HG03039 (cell line): ENCODE measurements at regions not wholly inside any gene's neighbourhood (a gene's known extent, or its start where the extent isn't known, plus 50 kb on each side); places are given as distances from the start of the nearest gene placed in this dataset.
"Not testable (repeated sequence)": the region's sequence is repeated elsewhere in the genome, so short reads cannot be mapped to it uniquely, and the experiment has no call there.

ENCODE experiments used
- ATAC-seq: cut with Tn5 transposase; IDR thresholded peaks from one replicate; pipeline ENCODE4 v1.9.1; 2021; ENCODE audit warnings: mild to moderate bottlenecking, moderate library complexity; ENCODE audit not compliant: unreplicated experiment

GRCh38 chr7:81374641-81375040, 395.2 kb downstream of the HGF start:
- ATAC-seq = not testable (repeated sequence)

DNA sequence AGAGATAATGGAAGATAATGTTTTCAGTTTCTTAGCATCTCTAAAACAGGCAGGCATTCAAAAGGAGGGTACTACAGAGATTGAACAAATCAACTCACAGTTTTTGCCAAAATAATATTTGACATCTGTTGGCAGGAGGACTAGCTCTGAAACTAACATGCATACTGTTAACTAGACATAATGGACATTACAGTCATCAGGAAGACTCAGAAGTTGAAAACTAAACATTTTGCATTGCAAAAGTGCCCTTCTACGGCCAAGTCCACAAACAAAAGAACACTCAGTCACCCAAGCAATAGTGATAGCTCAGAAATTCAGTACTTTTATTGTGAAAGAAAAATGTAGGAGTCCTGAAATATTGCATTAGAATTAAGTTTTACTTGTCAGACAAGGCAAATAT, 399.0 kb downstream of the HGF start:
- no peak for ATAC-seq

DNA sequence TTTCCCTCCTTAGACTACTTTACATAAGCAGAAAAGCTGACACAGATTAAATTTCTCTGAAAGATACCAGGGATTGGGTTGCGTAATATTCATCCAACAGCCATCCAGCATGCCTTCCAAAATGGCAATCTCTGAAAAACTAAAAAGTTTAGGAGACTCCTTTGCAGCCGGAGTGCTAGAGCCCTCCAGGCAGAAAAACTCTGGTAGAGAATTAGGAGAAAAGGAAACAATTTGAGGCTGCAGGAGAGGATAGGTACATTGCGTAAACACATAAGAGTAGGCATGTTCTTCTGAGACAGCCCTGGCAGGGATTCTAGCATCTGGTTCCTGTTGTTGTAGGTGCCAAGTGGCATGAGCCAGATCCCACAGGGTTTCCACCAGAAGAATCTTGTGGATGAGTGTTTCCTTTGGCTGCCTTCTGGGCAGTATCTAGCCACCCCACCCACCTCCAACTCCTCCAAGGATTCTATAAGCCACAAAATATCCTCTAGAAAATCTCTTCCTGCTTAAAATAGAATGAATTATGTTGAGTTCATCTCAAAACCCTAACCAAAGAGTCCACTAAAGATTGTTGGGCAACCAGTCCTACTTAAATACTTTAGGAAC, 402.4 kb downstream of the HGF start:
- ATAC-seq = no peak

DNA sequence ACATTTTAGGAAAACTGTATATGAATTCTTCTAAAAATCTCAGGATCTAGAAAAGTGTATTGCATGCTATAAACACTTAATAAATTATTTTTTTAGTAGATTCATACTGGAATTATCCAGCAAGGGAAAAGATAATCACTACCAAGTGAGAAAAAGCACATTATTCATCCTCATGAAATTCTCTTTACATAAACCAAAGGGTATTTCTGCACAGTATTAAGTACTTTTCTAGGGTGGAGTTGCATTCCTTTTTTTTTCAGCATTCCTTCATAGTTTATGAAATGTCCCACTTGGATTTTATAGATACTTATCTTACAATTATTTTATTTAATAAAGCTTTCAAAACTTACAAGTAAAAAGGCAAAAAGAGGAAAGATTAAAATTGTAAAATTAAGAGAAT, 403.3 kb downstream of the HGF start:
- no peak for ATAC-seq

DNA sequence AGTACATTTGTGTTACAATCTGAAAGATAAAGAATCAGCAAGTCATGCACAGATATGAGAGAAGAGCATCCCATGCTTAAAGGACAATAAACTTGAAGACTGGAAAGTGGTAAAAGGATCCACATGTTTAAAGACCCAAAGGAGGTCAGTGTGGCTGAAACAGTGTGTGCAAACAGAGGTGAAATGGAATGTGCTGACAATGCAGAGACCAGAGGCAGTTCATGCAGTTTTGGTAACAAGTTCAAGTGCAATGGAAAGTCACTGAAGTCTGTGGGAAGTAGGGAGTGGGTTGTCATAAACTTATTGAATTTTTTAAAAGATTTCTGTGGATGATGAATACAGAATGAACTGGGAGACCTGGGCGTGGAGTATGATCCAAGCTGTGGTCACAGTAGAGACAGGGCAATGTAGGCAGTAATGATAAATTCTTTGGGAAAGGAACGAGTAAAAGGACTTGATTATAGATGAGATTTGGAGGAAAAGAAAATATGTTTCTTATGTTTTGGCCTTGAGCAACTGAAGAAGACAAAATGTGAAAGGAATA, 408.0 kb downstream of the HGF start:
- no peak for ATAC-seq

DNA sequence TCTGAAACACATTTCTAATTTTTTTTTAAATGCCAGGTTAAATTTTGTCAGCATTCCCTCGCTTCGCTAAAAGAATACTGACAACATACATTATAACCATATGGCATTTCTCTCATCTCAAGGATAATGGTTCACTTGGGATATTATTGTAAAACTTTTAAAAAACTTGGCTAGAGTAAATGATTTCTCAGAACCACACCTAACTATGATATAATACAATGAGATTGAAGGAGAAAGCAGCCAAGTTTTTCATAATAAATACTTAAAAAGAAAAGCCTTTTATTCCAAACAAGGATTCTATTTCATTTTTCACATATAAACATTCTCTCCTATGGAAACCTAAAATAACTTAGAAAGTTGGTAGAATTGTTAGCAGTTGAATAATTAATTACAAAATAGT, 413.9 kb downstream of the HGF start:
- ATAC-seq = no peak

- ATAC-seq = no peak
Measured at GRCh38 chr7:81349044-81349443, 420.8 kb downstream of the HGF start.

- no peak for ATAC-seq
Measured at GRCh38 chr7:81339946-81340345, 421.1 kb upstream of the SEMA3C start.

- ATAC-seq = no peak
Measured at GRCh38 chr7:81333536-81333935, 414.7 kb upstream of the SEMA3C start.

DNA sequence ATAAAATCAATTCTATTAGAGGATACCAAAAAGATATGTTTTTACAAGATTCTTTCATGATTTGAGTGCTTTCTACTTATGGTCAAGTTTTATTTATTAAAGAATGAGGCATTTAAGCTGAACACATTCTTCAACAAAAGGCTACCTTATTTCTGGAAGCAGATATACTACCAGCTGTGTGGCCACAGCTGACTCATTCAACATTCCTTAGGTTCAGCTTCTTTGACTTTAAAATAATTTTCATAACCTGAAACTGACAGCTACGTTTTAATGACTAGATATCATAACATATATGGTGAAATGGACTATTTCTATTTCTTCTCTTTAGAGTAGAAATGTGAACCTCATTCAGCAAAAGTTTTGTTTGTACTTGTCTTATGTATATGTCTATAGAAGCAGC, 414.2 kb upstream of the SEMA3C start:
- ATAC-seq = no peak

- no peak for ATAC-seq
Measured at GRCh38 chr7:81331061-81332018, 412.5 kb upstream of the SEMA3C start.

DNA sequence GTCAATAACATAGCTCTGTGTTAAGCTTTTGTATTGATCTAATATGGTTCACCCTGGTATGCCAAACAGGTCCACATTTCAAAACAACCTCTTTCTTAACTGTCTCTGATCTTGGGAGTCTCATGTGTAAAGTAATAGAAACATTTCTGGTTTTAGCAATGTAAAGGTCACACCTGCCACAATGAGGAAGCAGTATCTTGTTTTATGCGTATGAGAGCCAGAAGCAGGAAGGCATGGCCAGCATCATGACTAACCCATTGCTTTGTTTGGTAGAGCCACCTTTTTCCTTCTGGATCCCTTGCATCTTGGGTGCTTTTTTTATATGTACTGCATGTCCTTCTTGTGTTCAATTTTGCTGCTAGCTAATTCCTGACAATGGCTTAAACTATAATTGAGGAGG, 411.3 kb upstream of the SEMA3C start:
- no peak for ATAC-seq

GRCh38 chr7:81327468-81328266, 408.8 kb upstream of the SEMA3C start:
- no peak for ATAC-seq

DNA sequence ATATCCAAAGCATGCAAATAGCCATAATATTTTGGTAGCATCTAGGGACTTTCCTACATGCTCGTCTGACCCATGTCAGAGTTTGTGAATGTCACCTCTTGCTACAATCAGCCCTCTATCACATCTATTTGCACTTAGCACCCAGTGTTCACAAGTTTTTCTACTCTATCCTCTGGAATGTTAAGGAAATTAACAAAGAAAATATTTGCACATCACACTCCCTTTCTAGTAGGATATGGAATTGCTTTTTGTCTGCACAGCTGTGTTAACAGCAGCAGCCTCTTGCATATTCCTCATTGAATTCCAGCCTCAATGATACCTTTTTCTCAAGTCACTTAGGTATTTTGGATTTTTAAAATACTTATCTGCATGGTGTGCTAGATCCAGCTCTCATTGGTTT, 403.1 kb upstream of the SEMA3C start:
- no peak for ATAC-seq

- no peak for ATAC-seq
Measured at GRCh38 chr7:81317741-81318140, 398.9 kb upstream of the SEMA3C start.

DNA sequence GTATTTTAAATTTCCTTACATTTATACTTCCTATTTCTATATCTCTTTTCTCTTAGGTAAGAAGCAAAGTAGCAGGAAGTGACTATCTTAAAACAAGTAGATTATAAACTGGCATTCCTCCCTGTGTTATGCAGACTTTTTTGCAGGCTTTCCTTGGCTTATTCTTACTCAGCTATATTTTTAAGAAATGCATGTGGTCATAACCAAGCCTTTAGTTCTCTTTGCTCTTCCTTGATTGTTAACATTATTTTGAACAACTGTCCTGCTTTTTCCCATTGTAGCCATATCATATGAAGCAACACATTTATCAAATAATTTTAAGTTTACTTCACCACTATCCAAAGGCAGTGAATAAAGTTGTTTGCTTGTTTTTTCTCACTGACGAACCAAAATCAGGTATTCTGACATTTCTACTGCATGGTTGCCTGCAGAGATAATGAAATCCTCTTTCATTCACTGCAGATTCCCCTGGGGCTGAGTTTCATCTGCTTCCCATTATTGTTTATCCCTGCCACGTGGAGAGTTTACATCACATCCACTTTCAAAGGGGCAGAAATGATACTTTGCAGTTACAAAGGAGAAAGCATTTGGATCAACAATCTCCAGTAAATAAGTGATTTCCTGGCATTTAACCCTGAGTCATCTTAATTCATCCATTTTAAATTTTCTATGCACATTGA, 389.9 kb upstream of the SEMA3C start:
- ATAC-seq = no peak

- no peak for ATAC-seq
Measured at GRCh38 chr7:81301815-81302214, 383.0 kb upstream of the SEMA3C start.

DNA sequence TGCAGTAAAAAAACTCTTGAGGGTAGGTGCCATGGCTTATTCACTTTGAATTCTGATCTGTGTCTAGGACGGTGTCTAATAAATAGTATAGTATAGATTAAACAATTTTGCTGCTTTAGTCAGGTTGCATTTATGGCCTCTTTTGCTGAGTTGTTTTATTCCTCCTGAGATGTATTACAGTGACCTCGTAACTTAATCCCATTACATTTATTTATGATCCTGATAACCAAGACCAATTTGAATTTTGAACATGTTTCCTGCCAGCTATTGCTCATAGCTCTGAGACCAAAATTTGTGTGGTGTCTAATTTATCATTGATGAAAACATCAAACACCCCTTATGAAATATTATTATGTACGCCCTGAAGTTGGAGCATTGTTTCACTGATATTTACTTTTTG, 381.9 kb upstream of the SEMA3C start:
- no peak for ATAC-seq

- no peak for ATAC-seq
Measured at GRCh38 chr7:81299711-81300110, 380.9 kb upstream of the SEMA3C start.

- no peak for ATAC-seq
Measured at GRCh38 chr7:81298951-81299666, 380.3 kb upstream of the SEMA3C start.
